Body of pancreas (tissue), 4 donors: ENCODE measurements at regions not wholly inside any gene's neighbourhood (a gene's known extent, or its start where the extent isn't known, plus 50 kb on each side); places are given as distances from the start of the nearest gene placed in this dataset.

Source experiments
- CTCF ChIP-seq, 7 experiments: fragments of 450-650 bp in 4 of 7; fragments of 200-600 bp in 3 of 7; sonication (generic) in 3 of 7; IDR thresholded peaks; one replicate each; pipeline ENCODE4 v1.5.1; 2016 to 2019; ENCODE audit warnings: antibody characterized with exemption in 7 of 7
- POLR2A ChIP-seq, 3 donors: fragments of 450-650 bp; IDR thresholded peaks; one replicate each; pipeline ENCODE4 v1.6.1; 2016; ENCODE audit warnings: antibody characterized with exemption in 3 of 3, mild to moderate bottlenecking in 2 of 3

GRCh38 chr10:6713716-6714115 lies 133.6 kb upstream of the PRKCQ start:
- TF ChIP-seq CTCF (IDR thresholded peaks at IDR 0.05) (no peak), POLR2A (IDR thresholded peaks at IDR 0.05) (no peak)
